ENCODE measurements at regions not wholly inside any gene's neighbourhood (a gene's known extent, or its start where the extent isn't known, plus 50 kb on each side); places are given as distances from the start of the nearest gene placed in this dataset.
"Not testable (repeated sequence)": the region's sequence is repeated elsewhere in the genome, so short reads cannot be mapped to it uniquely, and the experiment has no call there.

GRCh38 chr7:53131697-53132096 is 96.3 kb downstream of the POM121L12 start:
- no peaks in the 10 kb centered on the region for H3K27me3 ChIP-seq (ENCODE audit: control insufficient read depth, insufficient read depth, low read length)
- H3K27ac ChIP-seq (ENCODE audit: low read length) = no peak overlapping the region
- WGBS (ENCODE audit: insufficient coverage, low lambda C conversion rate) = 0% methylated on average over 1 of the region's 1 CpG
- H3K4me1 ChIP-seq (ENCODE audit: control insufficient read depth, insufficient read depth, low read length) = no peaks in the 10 kb centered on the region
- H3K9me3 ChIP-seq (ENCODE audit: control insufficient read depth, low read depth, low read length) = peaks cover 4% of the 10 kb centered on the region
- H3K36me3 ChIP-seq (ENCODE audit: control insufficient read depth, insufficient read depth, low read length) = no peaks in the 10 kb centered on the region
- no peak overlapping the region for H3K4me3 ChIP-seq (ENCODE audit: low read length)
- DNase-seq = no peak

- Histone ChIP-seq H3K4me1 (ENCODE audit: control insufficient read depth, insufficient read depth, low read length) (no peaks in the 10 kb centered on the region), H3K36me3 (ENCODE audit: control insufficient read depth, insufficient read depth, low read length) (no peaks in the 10 kb centered on the region), H3K27ac (ENCODE audit: low read length) (no peak overlapping the region), H3K27me3 (ENCODE audit: control insufficient read depth, insufficient read depth, low read length) (no peaks in the 10 kb centered on the region), H3K9me3 (ENCODE audit: control insufficient read depth, low read depth, low read length) (no peaks in the 10 kb centered on the region), H3K4me3 (ENCODE audit: low read length) (no peak overlapping the region)
- WGBS (ENCODE audit: insufficient coverage, low lambda C conversion rate) = no CpG with 5 or more reads among the region's 2 CpGs
- no peak for DNase-seq
Observed at GRCh38 chr7:53151496-53151895, 116.1 kb downstream of the POM121L12 start.

DNA sequence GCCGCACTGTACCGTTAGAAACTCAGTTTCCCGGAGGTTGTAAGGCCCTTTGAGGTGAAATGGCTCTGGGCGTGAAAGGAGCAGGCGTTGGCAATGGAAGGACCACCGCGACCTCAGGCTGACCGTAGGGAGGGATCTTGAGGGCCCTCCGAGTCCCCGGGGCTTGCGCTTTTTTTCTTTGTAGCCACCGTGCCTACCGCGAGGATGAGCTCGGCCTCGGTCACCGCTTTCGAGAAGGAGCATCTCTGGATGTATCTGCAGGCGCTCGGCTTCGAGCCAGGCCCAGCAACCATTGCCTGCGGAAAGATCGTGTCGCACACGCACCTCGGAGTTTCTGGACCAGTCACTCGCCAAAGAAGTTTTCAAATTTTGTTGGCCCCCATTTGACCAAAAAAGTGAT is 151.8 kb downstream of the POM121L12 start:
- H3K4me3 ChIP-seq (ENCODE audit: low read length); H3K36me3 ChIP-seq (ENCODE audit: control insufficient read depth, insufficient read depth, low read length); H3K4me1 ChIP-seq (ENCODE audit: control insufficient read depth, insufficient read depth, low read length); H3K27ac ChIP-seq (ENCODE audit: low read length); DNase-seq; H3K27me3 ChIP-seq (ENCODE audit: control insufficient read depth, insufficient read depth, low read length); H3K9me3 ChIP-seq (ENCODE audit: control insufficient read depth, low read depth, low read length): not testable (repeated sequence)
- WGBS (ENCODE audit: insufficient coverage, low lambda C conversion rate) = no CpG with 5 or more reads among the region's 27 CpGs

DNA sequence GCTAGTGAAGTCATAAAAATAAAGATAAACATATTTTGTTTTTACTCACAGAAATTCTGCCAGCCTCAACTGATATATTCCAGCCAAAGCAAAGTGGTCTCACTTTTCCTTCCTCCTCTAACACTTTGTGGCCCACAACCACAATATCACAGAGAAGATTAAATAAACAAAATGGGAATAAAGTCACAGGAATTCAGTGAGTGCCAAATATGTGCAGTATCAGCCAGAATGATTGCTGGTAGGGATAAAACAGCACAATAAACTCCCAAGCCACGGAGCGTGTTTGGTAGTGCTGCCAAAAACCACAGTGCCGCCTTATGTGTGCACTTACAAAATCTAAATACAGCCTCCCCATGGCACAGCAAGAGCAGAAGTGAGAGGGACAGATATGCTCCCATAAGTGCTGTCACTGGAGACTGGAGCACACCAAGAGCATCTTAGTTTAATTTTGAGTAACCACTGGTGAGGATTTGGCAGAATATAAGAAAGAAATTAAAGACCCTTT is 155.8 kb downstream of the POM121L12 start:
- WGBS (ENCODE audit: insufficient coverage, low lambda C conversion rate) = no CpG with 5 or more reads among the region's 3 CpGs
- DNase-seq = no peak
- Histone ChIP-seq H3K4me3 (ENCODE audit: low read length) (no peak overlapping the region), H3K36me3 (ENCODE audit: control insufficient read depth, insufficient read depth, low read length) (no peaks in the 10 kb centered on the region), H3K9me3 (ENCODE audit: control insufficient read depth, low read depth, low read length) (no peaks in the 10 kb centered on the region), H3K27me3 (ENCODE audit: control insufficient read depth, insufficient read depth, low read length) (no peaks in the 10 kb centered on the region), H3K4me1 (ENCODE audit: control insufficient read depth, insufficient read depth, low read length) (no peaks in the 10 kb centered on the region), H3K27ac (ENCODE audit: low read length) (no peak overlapping the region)

DNA sequence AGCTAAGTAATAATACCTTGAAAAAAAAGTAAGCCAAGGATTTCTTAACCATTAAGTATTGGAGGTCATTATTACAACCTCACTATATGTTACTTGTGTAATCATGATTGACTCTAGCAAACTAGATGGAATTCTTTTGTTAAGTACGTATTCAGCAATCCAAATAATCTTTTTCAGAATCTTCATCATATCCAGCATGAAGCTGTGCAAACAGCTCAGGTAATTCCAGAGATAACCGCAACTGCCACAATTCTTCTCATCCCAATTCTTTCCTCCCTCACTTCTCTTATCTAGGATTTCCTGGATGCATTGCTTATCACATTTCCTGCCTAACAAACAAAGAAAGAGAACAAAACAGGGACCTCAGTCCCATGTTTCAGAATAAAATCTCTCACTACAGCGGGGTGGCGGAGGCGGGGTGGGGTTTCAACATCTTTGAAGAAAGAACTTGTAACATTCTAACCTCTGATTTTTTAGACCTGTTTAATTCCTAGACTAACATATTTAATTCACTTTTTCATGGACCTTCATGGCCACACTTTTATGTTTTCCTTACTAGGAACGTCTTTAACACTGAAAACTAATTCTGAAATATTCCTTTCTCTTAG is 156.5 kb downstream of the POM121L12 start:
- no peaks in the 10 kb centered on the region for H3K27me3 ChIP-seq (ENCODE audit: control insufficient read depth, insufficient read depth, low read length)
- no peaks in the 10 kb centered on the region for H3K9me3 ChIP-seq (ENCODE audit: control insufficient read depth, low read depth, low read length)
- H3K36me3 ChIP-seq (ENCODE audit: control insufficient read depth, insufficient read depth, low read length) = no peaks in the 10 kb centered on the region
- H3K27ac ChIP-seq (ENCODE audit: low read length) = no peak overlapping the region
- no peaks in the 10 kb centered on the region for H3K4me1 ChIP-seq (ENCODE audit: control insufficient read depth, insufficient read depth, low read length)
- 30% methylated on average over 3 of the region's 6 CpGs for WGBS (ENCODE audit: insufficient coverage, low lambda C conversion rate)
- DNase-seq = no peak
- H3K4me3 ChIP-seq (ENCODE audit: low read length) = no peak overlapping the region

GRCh38 chr7:53205006-53205405 is 169.6 kb downstream of the POM121L12 start:
- no peak overlapping the region for H3K27ac ChIP-seq (ENCODE audit: low read length)
- no peaks in the 10 kb centered on the region for H3K4me1 ChIP-seq (ENCODE audit: control insufficient read depth, insufficient read depth, low read length)
- H3K36me3 ChIP-seq (ENCODE audit: control insufficient read depth, insufficient read depth, low read length) = no peaks in the 10 kb centered on the region
- no peak overlapping the region for H3K4me3 ChIP-seq (ENCODE audit: low read length)
- DNase-seq = no peak
- peaks cover 3% of the 10 kb centered on the region for H3K9me3 ChIP-seq (ENCODE audit: control insufficient read depth, low read depth, low read length)
- 100% methylated on average over 1 of the region's 3 CpGs for WGBS (ENCODE audit: insufficient coverage, low lambda C conversion rate)
- H3K27me3 ChIP-seq (ENCODE audit: control insufficient read depth, insufficient read depth, low read length) = no peaks in the 10 kb centered on the region

- no peak for DNase-seq
- H3K27ac ChIP-seq (ENCODE audit: low read length) = no peak overlapping the region
- H3K27me3 ChIP-seq (ENCODE audit: control insufficient read depth, insufficient read depth, low read length) = no peaks in the 10 kb centered on the region
- no peak overlapping the region for H3K4me3 ChIP-seq (ENCODE audit: low read length)
- H3K4me1 ChIP-seq (ENCODE audit: control insufficient read depth, insufficient read depth, low read length) = no peaks in the 10 kb centered on the region
- 94% methylated on average over 2 of the region's 3 CpGs for WGBS (ENCODE audit: insufficient coverage, low lambda C conversion rate)
- H3K36me3 ChIP-seq (ENCODE audit: control insufficient read depth, insufficient read depth, low read length) = no peaks in the 10 kb centered on the region
- peaks cover 3% of the 10 kb centered on the region for H3K9me3 ChIP-seq (ENCODE audit: control insufficient read depth, low read depth, low read length)
Observed at GRCh38 chr7:53209129-53209528, 173.7 kb downstream of the POM121L12 start.

DNA sequence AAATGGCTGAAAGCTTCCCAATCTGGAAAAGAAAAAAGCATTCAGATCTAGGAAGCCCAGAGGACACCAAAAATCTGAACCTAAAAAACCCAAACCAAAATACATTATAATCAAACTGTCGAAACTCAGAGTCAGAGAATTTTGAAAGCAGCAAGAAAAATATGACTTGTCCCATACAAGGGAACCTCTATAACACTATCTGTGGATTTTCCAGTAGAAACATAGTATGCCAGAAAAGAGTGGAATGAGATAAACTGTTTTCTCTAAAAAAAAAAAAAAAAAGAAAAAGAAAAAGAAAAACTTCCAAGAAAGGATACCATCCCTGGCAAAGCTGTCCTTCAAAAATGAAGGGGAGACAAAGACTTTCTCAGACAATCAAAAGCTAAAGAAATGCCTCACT is 179.0 kb downstream of the POM121L12 start:
- 100% methylated on average over 1 of the region's 1 CpG for WGBS (ENCODE audit: insufficient coverage, low lambda C conversion rate)
- peaks cover 10% of the 10 kb centered on the region for H3K9me3 ChIP-seq (ENCODE audit: control insufficient read depth, low read depth, low read length)
- no peak overlapping the region for H3K4me3 ChIP-seq (ENCODE audit: low read length)

DNA sequence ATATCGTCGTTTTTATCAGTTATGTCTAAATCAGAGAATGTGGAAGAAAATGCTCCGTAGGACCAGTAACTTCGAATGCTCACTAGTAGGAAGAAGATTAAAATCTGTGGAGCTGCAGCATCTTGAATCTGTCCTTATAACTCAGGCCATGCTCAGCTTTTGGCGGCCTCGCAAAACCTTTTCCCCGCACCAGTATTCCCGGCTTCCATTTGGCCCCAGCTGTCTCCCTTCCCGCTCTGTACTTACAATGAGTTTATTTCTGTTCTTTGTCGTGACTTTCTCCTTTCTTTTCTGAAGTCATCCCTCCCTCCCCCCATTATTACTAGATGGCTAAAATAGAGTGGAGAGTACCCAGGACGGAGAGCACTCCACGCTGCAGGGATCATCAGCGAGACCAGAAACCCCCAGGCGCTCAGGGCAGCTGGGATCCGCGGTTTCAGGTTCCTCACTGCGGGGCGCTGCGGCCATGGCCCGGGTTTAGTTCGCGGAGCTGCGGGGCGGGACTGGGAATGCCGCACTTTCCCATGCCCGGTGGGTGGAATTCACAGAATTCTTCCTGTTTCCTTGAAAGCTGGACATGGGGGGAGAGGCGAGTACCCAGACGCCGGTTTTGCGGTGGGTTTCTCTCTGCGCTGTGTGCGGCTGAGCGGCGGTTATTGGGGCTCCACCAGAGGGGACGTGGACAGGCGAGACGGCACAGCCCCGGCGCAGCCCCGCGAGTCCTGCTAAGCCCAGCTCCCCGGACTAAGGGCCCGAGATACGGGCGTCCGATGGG is 183.5 kb downstream of the POM121L12 start:
- peak in 1 of 2 donors; percentile 5 for DNase-seq
- WGBS (ENCODE audit: insufficient coverage, low lambda C conversion rate) = 23% methylated on average over 8 of the region's 46 CpGs

More for the DNA sequence above, 179.0 kb downstream of the POM121L12 start:
- DNase-seq = no peak
- no peaks in the 10 kb centered on the region for H3K4me1 ChIP-seq (ENCODE audit: control insufficient read depth, insufficient read depth, low read length)
- H3K36me3 ChIP-seq (ENCODE audit: control insufficient read depth, insufficient read depth, low read length) = no peaks in the 10 kb centered on the region
- no peak overlapping the region for H3K27ac ChIP-seq (ENCODE audit: low read length)
- peaks cover 12% of the 10 kb centered on the region for H3K27me3 ChIP-seq (ENCODE audit: control insufficient read depth, insufficient read depth, low read length)

DNA sequence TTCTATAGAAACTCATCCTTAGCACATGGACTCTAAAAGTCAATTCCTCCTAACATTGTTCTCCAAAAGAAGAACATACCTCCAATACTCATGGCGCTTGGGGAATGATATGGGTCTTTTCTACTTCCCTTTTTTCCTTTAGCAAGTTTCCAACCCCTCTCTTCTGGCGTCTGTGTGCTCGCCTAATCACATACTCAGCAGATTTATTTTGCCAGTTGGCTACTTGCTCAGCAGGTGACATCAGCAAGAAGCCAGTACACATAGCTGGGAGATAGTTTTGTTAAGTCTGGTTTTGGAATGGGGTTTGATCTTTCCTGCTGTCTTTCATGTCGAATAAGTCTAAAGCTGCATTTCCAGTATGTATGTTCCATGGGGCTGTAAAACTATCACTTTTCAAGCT is 193.8 kb downstream of the POM121L12 start:
- Histone ChIP-seq H3K27me3 (ENCODE audit: control insufficient read depth, insufficient read depth, low read length) (no peaks in the 10 kb centered on the region), H3K4me3 (ENCODE audit: low read length) (no peak overlapping the region), H3K9me3 (ENCODE audit: control insufficient read depth, low read depth, low read length) (no peaks in the 10 kb centered on the region), H3K36me3 (ENCODE audit: control insufficient read depth, insufficient read depth, low read length) (no peaks in the 10 kb centered on the region), H3K4me1 (ENCODE audit: control insufficient read depth, insufficient read depth, low read length) (no peaks in the 10 kb centered on the region), H3K27ac (ENCODE audit: low read length) (no peak overlapping the region)
- WGBS (ENCODE audit: insufficient coverage, low lambda C conversion rate) = no CpG with 5 or more reads among the region's 4 CpGs
- DNase-seq = no peak

More for the DNA sequence above, 183.5 kb downstream of the POM121L12 start:
- H3K4me3 ChIP-seq (ENCODE audit: low read length) = peak overlapping the region; percentile 33
- H3K27ac ChIP-seq (ENCODE audit: low read length) = no peak overlapping the region
- peaks cover 15% of the 10 kb centered on the region for H3K27me3 ChIP-seq (ENCODE audit: control insufficient read depth, insufficient read depth, low read length)
- no peaks in the 10 kb centered on the region for H3K36me3 ChIP-seq (ENCODE audit: control insufficient read depth, insufficient read depth, low read length)
- H3K4me1 ChIP-seq (ENCODE audit: control insufficient read depth, insufficient read depth, low read length) = no peaks in the 10 kb centered on the region
- peaks cover 10% of the 10 kb centered on the region for H3K9me3 ChIP-seq (ENCODE audit: control insufficient read depth, low read depth, low read length)

Measured in large intestine (tissue), 3 donors.